ENCODE measurements at regions not wholly inside any gene's neighbourhood (a gene's known extent, or its start where the extent isn't known, plus 50 kb on each side); places are given as distances from the start of the nearest gene placed in this dataset.

DNA sequence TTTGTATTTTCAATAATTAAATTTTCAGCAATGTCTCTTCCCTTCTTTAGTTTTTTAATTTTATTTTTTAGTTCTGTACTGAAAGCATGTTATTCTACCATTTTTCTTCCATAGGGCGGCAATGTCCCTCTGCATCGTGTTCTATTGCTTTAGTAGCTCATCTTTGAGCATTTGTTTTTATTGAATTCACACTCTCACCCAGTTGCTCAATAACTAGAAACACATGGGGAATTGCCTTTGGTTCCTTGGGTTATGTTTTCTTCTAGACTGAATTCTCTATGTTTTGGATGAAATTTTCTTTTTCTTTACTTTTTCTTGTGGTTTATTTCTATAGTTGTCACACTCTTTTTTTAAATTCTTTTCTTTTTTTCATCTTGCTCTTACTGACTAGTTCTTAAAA, 233.8 kb upstream of the LDB2 start:
- DNase-seq (ENCODE audit: low spot score) = no peak
- TF ChIP-seq CTCF (IDR thresholded peaks at IDR 0.05; ENCODE audit: extremely low read depth, missing control alignments) = no peak

GRCh38 chr4:17128268-17128667, 229.8 kb upstream of the LDB2 start:
- no peak for DNase-seq (ENCODE audit: low spot score)
- no peak for TF ChIP-seq CTCF (IDR thresholded peaks at IDR 0.05; ENCODE audit: extremely low read depth, missing control alignments)

DNA sequence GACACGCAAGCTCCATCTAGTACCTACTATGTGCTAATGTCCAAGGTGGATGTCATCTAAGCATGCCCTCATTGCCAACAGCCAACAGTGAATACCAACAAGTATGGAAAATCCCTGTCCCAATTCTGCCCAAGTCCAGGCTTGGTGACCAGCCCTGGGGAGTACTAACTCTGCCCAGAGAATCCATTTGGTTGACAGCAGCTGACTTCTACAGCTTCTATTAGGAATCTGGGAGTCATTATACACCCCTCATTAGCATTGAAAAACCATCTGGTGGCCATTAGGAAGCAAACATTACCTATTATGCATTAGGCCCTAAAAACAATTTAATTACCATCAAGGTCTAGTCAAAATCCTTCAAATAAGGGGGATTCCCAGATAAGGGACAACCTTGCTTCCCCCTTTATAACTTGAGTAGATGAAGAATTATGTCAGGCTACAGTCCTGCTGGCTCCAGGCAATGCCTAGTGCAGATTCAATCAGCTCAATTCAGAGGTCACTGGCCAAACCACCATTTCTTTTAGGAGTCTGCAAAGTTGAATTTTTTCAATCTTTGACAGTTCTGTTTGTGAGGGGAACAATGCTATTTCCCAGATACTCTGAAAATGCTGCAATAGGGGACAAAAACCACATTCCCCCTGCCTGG, 228.0 kb upstream of the LDB2 start:
- DNase-seq (ENCODE audit: low spot score) = no peak
- TF ChIP-seq CTCF (IDR thresholded peaks at IDR 0.05; ENCODE audit: extremely low read depth, missing control alignments) = no peak

DNA sequence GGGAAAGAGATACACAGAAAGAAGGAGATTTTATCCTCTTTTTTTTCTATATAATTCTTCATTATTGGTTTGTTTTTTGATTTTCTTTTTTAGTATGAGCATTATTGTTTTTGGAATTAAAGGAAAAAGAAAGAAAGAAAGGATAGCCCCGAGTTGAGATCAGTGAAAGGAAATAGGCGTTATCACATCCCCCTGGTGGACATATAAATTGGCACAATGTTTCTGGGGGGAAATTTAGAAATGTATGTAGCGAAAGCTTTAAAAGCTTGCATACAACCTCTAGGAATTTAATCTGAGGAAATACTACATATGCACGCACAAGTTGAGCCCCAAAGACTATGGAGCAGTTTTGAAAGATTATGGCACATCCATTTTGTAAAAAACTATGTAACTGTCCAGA, 226.3 kb upstream of the LDB2 start:
- TF ChIP-seq CTCF (IDR thresholded peaks at IDR 0.05; ENCODE audit: extremely low read depth, missing control alignments) = no peak
- DNase-seq (ENCODE audit: low spot score) = no peak

DNA sequence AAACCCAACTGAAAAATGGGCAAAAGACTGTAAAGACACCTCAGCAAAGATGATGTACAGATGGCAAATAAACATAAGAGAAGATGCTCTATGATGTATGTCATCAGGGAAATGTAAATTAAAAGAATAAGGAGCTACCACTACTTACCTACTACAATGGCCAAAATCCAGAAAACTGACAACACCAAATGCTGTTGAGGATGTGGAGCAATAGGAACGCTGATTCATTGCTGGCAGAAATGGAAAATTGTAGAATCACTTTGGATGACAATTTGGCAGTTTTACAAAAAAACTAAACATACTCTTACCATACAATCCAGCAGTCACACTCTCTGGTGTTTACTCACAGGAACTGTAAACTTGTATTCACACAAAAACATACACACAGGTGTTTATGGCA, 222.3 kb upstream of the LDB2 start:
- DNase-seq (ENCODE audit: low spot score) = no peak

DNA sequence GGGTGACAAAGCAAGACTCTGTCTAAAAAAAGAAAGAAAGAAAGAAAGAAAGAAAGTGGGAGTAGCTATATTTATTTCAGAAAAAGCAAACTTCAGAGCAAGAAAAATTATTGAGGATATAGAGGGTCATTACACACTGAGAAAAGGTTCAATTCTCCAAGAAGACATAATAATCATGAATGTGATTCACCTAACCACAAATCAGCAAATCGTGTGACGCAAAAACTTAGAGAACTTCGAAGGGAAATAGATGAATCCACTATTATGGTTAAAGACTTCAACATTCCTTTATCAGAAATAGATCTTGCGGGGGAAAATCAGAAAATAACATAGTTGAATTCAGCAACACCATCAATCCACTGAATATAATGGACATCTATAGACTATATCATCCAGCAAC, 219.3 kb upstream of the LDB2 start:
- no peak for DNase-seq (ENCODE audit: low spot score)
- no peak for TF ChIP-seq CTCF (IDR thresholded peaks at IDR 0.05; ENCODE audit: extremely low read depth, missing control alignments)

More for the DNA sequence above, 222.3 kb upstream of the LDB2 start:
- TF ChIP-seq CTCF (IDR thresholded peaks at IDR 0.05; ENCODE audit: extremely low read depth, missing control alignments) = no peak

- no peak for TF ChIP-seq CTCF (IDR thresholded peaks at IDR 0.05; ENCODE audit: extremely low read depth, missing control alignments)
- no peak for DNase-seq (ENCODE audit: low spot score)
Observed at GRCh38 chr4:17115583-17115982, 217.1 kb upstream of the LDB2 start.

All from GM20000 (cell line).